Coronary artery (tissue), 2 donors: ENCODE measurements at regions not wholly inside any gene's neighbourhood (a gene's known extent, or its start where the extent isn't known, plus 50 kb on each side); places are given as distances from the start of the nearest gene placed in this dataset.

Experiments used
- DNase-seq: peaks from one replicate; pipeline ENCODE4 v3.0.0-alpha.2; 2017; ENCODE audit warnings: low spot score
- H3K27ac ChIP-seq, 2 donors: fragments of 200-600 bp; sonication (generic); one replicate each; pipeline ENCODE4 v1.5.1; 2016 to 2019
- H3K4me3 ChIP-seq: fragments of 200-600 bp; sonication (generic); 2 replicates; pipeline ENCODE4 v1.5.1; 2016; ENCODE audit warnings: mild to moderate bottlenecking, moderate library complexity
- TF ChIP-seq, protein P1 (sequence below): fragments of 200-600 bp; sonication (generic); IDR thresholded peaks from one replicate; pipeline ENCODE4 v1.5.1; 2019; ENCODE audit warnings: antibody characterized with exemption

- Histone ChIP-seq H3K27ac (no peak overlapping the region), H3K4me3 (no peak overlapping the region)
- TF ChIP-seq, protein P1, sequence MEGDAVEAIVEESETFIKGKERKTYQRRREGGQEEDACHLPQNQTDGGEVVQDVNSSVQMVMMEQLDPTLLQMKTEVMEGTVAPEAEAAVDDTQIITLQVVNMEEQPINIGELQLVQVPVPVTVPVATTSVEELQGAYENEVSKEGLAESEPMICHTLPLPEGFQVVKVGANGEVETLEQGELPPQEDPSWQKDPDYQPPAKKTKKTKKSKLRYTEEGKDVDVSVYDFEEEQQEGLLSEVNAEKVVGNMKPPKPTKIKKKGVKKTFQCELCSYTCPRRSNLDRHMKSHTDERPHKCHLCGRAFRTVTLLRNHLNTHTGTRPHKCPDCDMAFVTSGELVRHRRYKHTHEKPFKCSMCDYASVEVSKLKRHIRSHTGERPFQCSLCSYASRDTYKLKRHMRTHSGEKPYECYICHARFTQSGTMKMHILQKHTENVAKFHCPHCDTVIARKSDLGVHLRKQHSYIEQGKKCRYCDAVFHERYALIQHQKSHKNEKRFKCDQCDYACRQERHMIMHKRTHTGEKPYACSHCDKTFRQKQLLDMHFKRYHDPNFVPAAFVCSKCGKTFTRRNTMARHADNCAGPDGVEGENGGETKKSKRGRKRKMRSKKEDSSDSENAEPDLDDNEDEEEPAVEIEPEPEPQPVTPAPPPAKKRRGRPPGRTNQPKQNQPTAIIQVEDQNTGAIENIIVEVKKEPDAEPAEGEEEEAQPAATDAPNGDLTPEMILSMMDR, result no peak
- no peak for DNase-seq
These were observed 325.7 kb downstream of the CNTN3 start for GRCh38 chr3:74288761-74289160.

DNA sequence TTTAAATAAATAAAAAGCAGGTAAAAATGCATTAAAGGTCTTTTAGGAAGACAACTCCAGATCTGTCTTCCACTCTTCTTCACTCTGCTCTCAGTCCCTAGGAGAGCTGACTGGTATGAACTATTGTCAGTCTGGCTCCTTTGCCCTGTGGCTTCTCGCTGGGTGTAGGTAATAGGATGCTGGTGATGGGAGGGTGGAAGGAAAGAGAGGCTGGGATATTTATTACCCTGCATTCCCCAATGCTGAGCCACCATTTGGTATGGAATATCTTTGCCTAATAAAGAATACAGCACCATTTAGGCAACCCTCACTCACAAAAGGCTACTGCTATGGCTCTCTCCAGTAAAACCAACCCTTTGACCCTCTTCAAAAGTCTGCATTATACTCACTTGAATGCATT, 326.9 kb downstream of the CNTN3 start:
- TF ChIP-seq, protein P1, result no peak
- Histone ChIP-seq H3K27ac (no peak overlapping the region), H3K4me3 (no peak overlapping the region)
- DNase-seq, result no peak

DNA sequence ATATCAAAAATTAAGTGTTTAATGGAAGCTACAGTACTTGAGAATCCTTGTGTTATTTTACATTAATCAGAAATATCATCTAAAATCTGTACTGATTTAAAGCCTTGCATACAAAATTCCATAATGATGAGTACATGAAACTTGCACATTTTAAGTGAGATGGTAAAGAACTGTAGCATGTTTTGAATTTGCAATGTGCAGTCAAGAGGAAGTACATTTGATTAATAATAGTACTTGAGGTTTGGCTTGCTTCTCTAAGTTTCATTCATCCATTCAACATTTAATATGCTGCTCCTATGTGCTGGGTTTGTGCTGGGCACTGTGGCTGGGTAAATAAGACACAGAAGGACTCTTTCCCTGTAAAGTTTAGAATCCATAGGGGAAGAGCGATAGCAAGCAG, 332.3 kb downstream of the CNTN3 start:
- Histone ChIP-seq H3K27ac (no peak overlapping the region), H3K4me3 (no peak overlapping the region)
- DNase-seq, result no peak
- TF ChIP-seq, protein P1, result no peak

DNA sequence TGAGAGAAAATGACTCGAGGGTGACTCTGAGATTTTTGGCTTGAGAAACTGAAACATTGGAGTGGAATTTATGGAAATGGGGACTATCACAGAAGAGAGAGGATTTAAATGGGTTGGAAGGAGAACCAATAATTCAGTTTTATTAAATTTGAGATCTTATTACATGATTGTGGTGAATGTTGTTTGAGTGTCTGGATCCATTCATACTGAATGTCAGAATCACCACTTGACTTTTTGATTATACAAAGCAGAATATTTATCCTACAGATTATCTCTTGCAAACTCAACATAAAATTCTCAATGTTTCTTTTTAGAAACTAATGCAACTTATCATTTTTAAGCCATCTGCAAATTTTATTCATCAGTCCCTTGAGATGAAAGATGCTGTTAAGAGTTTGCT, 332.8 kb downstream of the CNTN3 start:
- TF ChIP-seq, protein P1, result no peak

DNA sequence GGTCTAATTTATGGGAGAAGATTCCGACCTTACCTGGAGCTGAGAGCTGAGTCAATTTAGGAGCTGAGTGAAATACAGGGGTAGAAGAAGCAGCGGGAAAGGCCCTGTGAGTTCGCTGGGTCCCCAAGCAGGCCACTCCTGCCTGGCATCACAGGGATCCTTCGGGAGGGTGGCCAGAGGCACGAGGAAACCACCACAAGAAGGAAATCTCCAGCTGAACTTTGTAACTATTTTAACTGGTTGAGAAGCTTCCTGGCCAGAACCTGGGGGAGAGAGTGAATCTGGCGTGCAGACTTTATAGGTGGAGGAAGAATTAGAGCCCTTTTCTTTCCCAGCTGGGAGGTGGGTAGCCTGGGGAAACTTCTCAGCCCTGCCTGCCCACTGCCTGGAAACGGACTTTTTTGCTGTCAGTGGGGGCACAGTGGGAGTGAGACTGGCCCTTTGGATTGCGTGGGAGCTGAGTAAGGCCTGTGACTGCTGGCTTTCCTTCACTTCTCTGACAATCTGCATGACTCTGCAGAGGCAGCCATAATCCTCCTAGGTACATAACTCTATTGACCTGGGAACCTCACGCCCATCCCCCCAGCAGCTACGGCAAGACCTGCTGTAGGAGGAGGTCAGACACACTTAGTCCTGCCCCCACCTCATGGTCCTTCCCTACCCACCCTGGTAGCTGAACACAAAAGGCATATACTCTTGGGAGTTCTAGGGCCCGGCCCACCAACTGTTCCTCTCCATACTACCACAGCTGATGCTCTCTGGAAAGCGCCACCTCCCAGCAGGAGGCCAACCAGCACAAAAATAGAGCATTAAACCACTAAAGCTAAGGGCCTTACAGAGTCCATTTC, 340.7 kb downstream of the CNTN3 start:
- no peak for DNase-seq
- H3K27ac ChIP-seq, result no peak overlapping the region
- no peak overlapping the region for H3K4me3 ChIP-seq
- TF ChIP-seq, protein P1, result no peak

More for the DNA sequence above, 332.8 kb downstream of the CNTN3 start:
- no peak for DNase-seq
- H3K4me3 ChIP-seq, result no peak overlapping the region
- no peak overlapping the region for H3K27ac ChIP-seq

DNA sequence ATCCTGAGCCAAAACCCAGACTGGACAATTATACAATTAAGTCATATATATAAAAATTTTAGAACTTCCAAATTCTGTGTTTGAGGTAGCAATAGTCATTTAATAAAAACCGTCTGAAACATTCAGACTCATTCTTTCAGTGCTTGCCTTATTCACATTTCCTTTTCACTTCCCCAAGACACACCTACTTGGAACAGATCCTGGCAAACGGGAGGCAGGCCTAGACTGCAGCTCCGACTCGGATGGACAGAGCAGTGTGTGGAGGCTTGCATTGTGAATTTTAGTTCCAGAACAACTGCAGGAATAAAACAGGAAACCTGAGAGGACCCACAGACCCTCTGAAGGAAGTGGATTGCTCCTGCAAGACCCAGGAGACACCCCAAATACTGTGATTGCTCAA, 341.4 kb downstream of the CNTN3 start:
- TF ChIP-seq, protein P1, result no peak
- no peak overlapping the region for H3K27ac ChIP-seq
- no peak for DNase-seq
- H3K4me3 ChIP-seq, result no peak overlapping the region

GRCh38 chr3:74271541-74271940, 342.9 kb downstream of the CNTN3 start:
- Histone ChIP-seq H3K4me3 (no peak overlapping the region), H3K27ac (no peak overlapping the region)
- TF ChIP-seq, protein P1, result no peak
- no peak for DNase-seq
